ENCODE measurements at regions not wholly inside any gene's neighbourhood (a gene's known extent, or its start where the extent isn't known, plus 50 kb on each side); places are given as distances from the start of the nearest gene placed in this dataset.
"Not testable (repeated sequence)": the region's sequence is repeated elsewhere in the genome, so short reads cannot be mapped to it uniquely, and the experiment has no call there.

- Histone ChIP-seq H3K9me3 (ENCODE audit: control insufficient read depth in 1 of 2, insufficient read depth in 1 of 2, low read length in 2 of 2) (no peaks in the 10 kb centered on the region), H3K27ac (ENCODE audit: low read depth in 1 of 2, low read length in 2 of 2) (no peak overlapping the region), H3K36me3 (ENCODE audit: insufficient read depth, low read length) (no peaks in the 10 kb centered on the region), H3K4me1 (ENCODE audit: insufficient read depth, low read length) (no peaks in the 10 kb centered on the region), H3K27me3 (ENCODE audit: control insufficient read depth in 1 of 2, insufficient read depth in 2 of 2, low read length in 2 of 2) (no peaks in the 10 kb centered on the region), H3K4me3 (ENCODE audit: low read length) (no peak overlapping the region)
- intact Hi-C loops (cut with DNase I, micrococcal nuclease): no loop called here
- Mint-ChIP-seq H3K27ac (no peak overlapping the region), H3K4me1 (ENCODE audit: low read depth) (no peaks in the 10 kb centered on the region), H3K36me3 (ENCODE audit: low read depth) (no peaks in the 10 kb centered on the region), H3K9me3 (peaks cover 6% of the 10 kb centered on the region), H3K27me3 (no peaks in the 10 kb centered on the region), H3K4me3 (no peak overlapping the region)
- ChIA-PET POLR2A (no interaction called here), CTCF (no interaction called here)
- DNase-seq: no peak
- no peak for ATAC-seq (ENCODE audit: poor library complexity)
- TF ChIP-seq CTCF (IDR thresholded peaks at IDR 0.05): no peak
These were observed 194.5 kb downstream of the TBX18 start for GRCh38 chr6:84569882-84570281.

GRCh38 chr6:84568971-84569370, 195.4 kb downstream of the TBX18 start:
- Mint-ChIP-seq H3K4me1 (ENCODE audit: low read depth) (no peaks in the 10 kb centered on the region), H3K9me3 (peaks cover 6% of the 10 kb centered on the region), H3K4me3 (no peak overlapping the region), H3K27me3 (no peaks in the 10 kb centered on the region), H3K27ac (no peak overlapping the region), H3K36me3 (ENCODE audit: low read depth) (no peaks in the 10 kb centered on the region)
- H3K4me3 ChIP-seq (ENCODE audit: low read length): no peak overlapping the region
- H3K27ac ChIP-seq (ENCODE audit: low read depth in 1 of 2, low read length in 2 of 2): no peak overlapping the region
- ChIA-PET POLR2A (no interaction called here), CTCF (no interaction called here)
- intact Hi-C loops (cut with DNase I, micrococcal nuclease): no loop called here
- H3K36me3 ChIP-seq (ENCODE audit: insufficient read depth, low read length): no peaks in the 10 kb centered on the region
- H3K4me1 ChIP-seq (ENCODE audit: insufficient read depth, low read length): no peaks in the 10 kb centered on the region
- H3K9me3 ChIP-seq (ENCODE audit: control insufficient read depth in 1 of 2, insufficient read depth in 1 of 2, low read length in 2 of 2): no peaks in the 10 kb centered on the region
- DNase-seq (no peak), ATAC-seq (ENCODE audit: poor library complexity) (no peak)
- no peak for TF ChIP-seq CTCF (IDR thresholded peaks at IDR 0.05)
- H3K27me3 ChIP-seq (ENCODE audit: control insufficient read depth in 1 of 2, insufficient read depth in 2 of 2, low read length in 2 of 2): no peaks in the 10 kb centered on the region

GRCh38 chr6:84565718-84566117, 198.7 kb downstream of the TBX18 start:
- H3K27me3 Mint-ChIP-seq; H3K27me3 ChIP-seq (ENCODE audit: control insufficient read depth in 1 of 2, insufficient read depth in 2 of 2, low read length in 2 of 2); H3K36me3 ChIP-seq (ENCODE audit: insufficient read depth, low read length); DNase-seq; H3K9me3 Mint-ChIP-seq; intact Hi-C loops (cut with DNase I, micrococcal nuclease); H3K27ac Mint-ChIP-seq; POLR2A ChIA-PET; CTCF ChIA-PET; ATAC-seq (ENCODE audit: poor library complexity); H3K4me1 ChIP-seq (ENCODE audit: insufficient read depth, low read length); H3K9me3 ChIP-seq (ENCODE audit: control insufficient read depth in 1 of 2, insufficient read depth in 1 of 2, low read length in 2 of 2); H3K27ac ChIP-seq (ENCODE audit: low read depth in 1 of 2, low read length in 2 of 2); H3K4me3 Mint-ChIP-seq; H3K4me3 ChIP-seq (ENCODE audit: low read length); H3K36me3 Mint-ChIP-seq (ENCODE audit: low read depth); H3K4me1 Mint-ChIP-seq (ENCODE audit: low read depth): not testable (repeated sequence)

GRCh38 chr6:84560436-84561390, 203.7 kb downstream of the TBX18 start:
- Histone ChIP-seq H3K9me3 (ENCODE audit: control insufficient read depth in 1 of 2, insufficient read depth in 1 of 2, low read length in 2 of 2) (no peaks in the 10 kb centered on the region), H3K36me3 (ENCODE audit: insufficient read depth, low read length) (no peaks in the 10 kb centered on the region), H3K4me1 (ENCODE audit: insufficient read depth, low read length) (no peaks in the 10 kb centered on the region), H3K27ac (ENCODE audit: low read depth in 1 of 2, low read length in 2 of 2) (no peak overlapping the region), H3K27me3 (ENCODE audit: control insufficient read depth in 1 of 2, insufficient read depth in 2 of 2, low read length in 2 of 2) (no peaks in the 10 kb centered on the region), H3K4me3 (ENCODE audit: low read length) (no peak overlapping the region)
- H3K9me3 Mint-ChIP-seq: peaks cover 5% of the 10 kb centered on the region
- no peak overlapping the region for H3K27ac Mint-ChIP-seq
- no peak for TF ChIP-seq CTCF (IDR thresholded peaks at IDR 0.05)
- CTCF ChIA-PET: no interaction called here
- H3K4me1 Mint-ChIP-seq (ENCODE audit: low read depth): no peaks in the 10 kb centered on the region
- H3K27me3 Mint-ChIP-seq: no peaks in the 10 kb centered on the region
- H3K36me3 Mint-ChIP-seq (ENCODE audit: low read depth): no peaks in the 10 kb centered on the region
- POLR2A ChIA-PET: no interaction called here
- intact Hi-C loops (cut with DNase I, micrococcal nuclease): no loop called here
- no peak overlapping the region for H3K4me3 Mint-ChIP-seq
- DNase-seq: no peak
- no peak for ATAC-seq (ENCODE audit: poor library complexity)
